Fibroblast of villous mesenchyme (primary cell): ENCODE measurements at regions not wholly inside any gene's neighbourhood (a gene's known extent, or its start where the extent isn't known, plus 50 kb on each side); places are given as distances from the start of the nearest gene placed in this dataset.
"Not testable (repeated sequence)": the region's sequence is repeated elsewhere in the genome, so short reads cannot be mapped to it uniquely, and the experiment has no call there.

ENCODE experiments used
- DNase-seq: peaks from one replicate; pipeline ENCODE4 v3.0.0-alpha.2; 2010; ENCODE audit warnings: low read depth
- H3K4me3 ChIP-seq: 2 replicates; pipeline ENCODE4 v1.5.1; 2011; ENCODE audit warnings: low read depth, mild to moderate bottlenecking, low read length
- TF ChIP-seq, protein P1 (sequence below): IDR thresholded peaks from 2 replicates; pipeline ENCODE4 v1.5.1; 2012; ENCODE audit warnings: low read depth, mild to moderate bottlenecking, low read length; ENCODE audit not compliant: insufficient read depth

DNA sequence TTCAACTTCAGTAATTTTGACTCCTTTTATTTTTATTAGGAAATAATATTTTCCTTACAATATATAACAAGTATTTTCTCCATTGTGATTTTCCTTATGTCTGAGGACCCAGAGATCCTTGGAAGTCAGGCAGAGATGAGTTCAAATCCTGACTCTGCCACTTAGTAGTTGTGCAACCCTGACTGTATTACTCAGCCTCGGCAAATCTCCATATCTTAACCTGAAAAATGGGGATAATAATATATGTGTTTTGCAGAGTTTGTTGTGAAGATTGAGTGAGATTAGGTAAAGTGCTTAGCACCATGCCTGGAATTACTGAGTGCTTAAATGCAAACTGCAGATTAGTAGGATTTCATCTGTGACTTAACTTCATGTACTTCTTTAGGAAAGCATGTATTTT, 120.5 kb upstream of the KLF14 start:
- no peak overlapping the region for H3K4me3 ChIP-seq
- TF ChIP-seq, protein P1, sequence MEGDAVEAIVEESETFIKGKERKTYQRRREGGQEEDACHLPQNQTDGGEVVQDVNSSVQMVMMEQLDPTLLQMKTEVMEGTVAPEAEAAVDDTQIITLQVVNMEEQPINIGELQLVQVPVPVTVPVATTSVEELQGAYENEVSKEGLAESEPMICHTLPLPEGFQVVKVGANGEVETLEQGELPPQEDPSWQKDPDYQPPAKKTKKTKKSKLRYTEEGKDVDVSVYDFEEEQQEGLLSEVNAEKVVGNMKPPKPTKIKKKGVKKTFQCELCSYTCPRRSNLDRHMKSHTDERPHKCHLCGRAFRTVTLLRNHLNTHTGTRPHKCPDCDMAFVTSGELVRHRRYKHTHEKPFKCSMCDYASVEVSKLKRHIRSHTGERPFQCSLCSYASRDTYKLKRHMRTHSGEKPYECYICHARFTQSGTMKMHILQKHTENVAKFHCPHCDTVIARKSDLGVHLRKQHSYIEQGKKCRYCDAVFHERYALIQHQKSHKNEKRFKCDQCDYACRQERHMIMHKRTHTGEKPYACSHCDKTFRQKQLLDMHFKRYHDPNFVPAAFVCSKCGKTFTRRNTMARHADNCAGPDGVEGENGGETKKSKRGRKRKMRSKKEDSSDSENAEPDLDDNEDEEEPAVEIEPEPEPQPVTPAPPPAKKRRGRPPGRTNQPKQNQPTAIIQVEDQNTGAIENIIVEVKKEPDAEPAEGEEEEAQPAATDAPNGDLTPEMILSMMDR: no peak
- DNase-seq: no peak

DNA sequence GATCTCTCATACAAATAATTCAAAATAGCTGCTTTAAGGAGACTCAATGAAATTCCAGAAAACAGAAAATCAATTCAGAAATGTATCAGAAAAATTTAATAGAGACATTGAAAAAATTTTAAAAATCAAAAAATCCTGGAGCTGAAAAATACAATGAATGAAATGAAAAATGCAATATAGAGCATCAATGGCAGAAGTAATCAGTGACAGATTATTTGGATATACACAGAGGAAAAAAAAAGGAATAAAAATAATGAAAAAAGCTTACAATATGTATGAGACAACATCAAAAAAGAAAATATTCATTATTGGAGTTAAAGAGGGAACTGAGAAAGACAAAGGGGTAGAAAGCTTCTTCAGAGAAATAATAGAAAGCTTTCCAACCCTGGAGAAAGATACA, 122.9 kb upstream of the KLF14 start:
- H3K4me3 ChIP-seq: no peak overlapping the region
- TF ChIP-seq, protein P1: no peak
- no peak for DNase-seq

DNA sequence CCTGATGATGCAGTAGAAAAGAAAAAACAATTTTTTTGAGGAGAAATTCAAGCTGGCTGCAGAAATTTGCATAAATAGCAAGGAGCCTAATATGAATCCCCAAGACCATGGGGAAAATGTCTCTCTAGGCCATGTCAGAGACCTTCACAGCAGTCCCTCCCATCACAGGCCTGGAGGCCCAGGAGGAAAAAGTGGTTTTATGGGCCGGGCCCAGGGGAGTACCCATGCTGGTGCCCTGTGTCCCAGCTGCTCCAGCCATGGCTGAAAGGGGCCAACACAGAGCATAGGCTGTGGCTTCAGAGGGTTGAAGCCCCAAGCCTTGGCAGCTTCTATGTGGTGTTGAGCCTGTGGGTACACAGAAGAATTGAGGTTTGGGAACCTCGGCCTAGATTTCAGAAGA, 126.8 kb upstream of the KLF14 start:
- not testable (repeated sequence) for H3K4me3 ChIP-seq, DNase-seq

DNA sequence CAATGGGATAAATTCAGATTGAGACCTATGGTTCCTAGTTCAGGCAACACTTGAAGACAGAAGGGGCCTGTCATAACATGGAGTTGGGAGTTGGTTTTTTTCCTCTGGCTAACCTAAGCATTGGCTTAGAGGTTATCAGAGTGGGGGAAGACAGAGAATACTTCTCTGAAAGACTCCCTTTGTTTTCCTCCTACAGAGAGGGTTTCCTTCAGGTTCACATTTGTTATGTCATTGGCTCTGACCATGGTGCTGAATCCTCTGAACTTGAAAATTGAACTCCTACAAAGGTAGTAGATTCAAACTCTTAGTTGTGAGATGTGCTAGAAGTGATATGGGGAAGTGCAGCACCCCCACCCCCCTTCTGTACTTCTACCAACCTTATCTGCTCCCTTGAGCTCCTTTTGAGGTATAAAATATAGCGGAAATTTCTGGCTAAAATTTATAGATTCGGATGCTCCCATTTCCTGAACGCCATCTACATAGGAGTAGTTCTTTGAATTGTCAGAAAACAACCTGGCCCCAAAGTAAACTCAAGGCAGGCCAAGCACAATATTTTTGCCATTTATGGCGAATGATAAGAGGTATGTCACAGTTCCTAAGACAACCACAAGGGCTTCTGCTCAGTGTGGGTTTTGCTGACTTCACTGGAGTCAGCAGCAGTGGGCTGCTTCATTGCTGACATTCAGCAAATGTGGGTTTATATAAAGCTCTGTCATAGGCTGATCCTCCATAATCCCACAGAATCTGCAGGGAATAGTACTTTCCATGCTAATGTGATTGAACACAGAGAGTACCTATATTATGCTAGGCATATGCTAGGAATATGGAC, 131.6 kb upstream of the KLF14 start:
- H3K4me3 ChIP-seq: no peak overlapping the region
- DNase-seq: no peak
- TF ChIP-seq, protein P1: no peak

DNA sequence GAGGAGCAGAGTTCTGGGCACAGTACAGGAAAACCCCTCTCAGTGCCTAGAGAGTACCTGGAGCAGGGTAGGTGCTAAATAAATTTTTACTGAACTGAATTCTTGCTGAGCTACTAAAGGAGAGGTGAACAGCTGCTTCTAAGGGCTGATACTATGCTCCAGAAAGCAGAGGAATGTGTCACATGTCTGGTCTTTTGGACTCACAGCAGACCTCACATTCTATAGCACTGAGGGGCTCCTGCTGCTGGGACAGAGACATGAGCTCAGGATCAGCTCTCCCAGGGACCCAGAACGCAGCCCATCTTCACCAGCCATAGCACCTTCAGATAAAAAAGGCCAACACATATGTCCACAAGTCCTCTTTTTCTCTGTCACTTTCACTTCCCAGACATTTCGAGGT, 133.0 kb upstream of the KLF14 start:
- TF ChIP-seq, protein P1: no peak
- H3K4me3 ChIP-seq: no peak overlapping the region
- DNase-seq: no peak

DNA sequence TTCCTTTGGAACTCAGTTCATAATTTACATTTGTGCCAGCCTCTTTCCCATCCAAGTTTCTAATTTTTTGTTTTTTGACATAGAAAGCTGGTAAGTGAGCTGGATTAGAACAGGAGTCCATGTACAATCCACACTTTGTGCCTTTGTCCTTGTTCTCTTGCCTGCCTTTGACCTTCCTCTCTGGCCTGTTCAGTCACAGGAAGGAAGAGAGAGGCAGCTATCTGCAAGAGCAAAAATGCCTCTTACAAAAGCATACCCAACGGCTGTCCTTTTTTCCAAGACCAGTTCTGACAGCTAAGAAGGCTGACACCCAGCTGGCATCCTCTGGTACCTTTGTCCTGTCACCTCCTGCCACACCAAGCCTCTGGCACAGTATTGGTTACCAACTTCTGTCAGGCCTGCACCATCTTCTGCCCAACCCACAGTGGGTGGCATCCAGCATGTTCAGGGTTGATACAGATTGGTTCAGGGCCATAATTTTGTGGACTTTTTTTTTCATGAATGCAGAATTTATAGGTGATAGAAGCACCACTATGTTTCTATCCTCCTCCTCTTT, 133.7 kb upstream of the KLF14 start:
- DNase-seq: no peak
- H3K4me3 ChIP-seq: no peak overlapping the region
- TF ChIP-seq, protein P1: no peak

DNA sequence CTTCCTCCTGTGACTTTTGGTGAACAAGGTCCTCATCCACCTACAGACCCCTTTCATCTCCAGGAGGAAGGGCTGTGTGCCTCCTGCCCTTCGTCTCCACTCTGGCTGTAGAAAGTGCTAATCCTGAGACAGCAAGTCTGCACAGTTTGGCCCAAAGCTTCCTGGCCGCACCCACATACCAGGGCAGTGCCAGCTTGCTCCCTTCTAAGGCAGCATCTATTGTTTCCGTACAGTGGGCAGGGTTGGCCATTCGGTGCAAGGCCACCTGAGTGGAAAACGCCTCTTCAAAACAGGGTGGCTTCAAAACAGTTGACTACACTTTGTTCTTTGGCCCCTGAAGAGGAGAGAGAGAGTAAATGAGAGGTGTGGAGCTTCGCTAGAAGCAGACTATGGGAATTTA, 134.1 kb upstream of the KLF14 start:
- TF ChIP-seq, protein P1: no peak
- no peak for DNase-seq
- H3K4me3 ChIP-seq: no peak overlapping the region
